ENCODE measurements at regions not wholly inside any gene's neighbourhood (a gene's known extent, or its start where the extent isn't known, plus 50 kb on each side); places are given as distances from the start of the nearest gene placed in this dataset.

DNA sequence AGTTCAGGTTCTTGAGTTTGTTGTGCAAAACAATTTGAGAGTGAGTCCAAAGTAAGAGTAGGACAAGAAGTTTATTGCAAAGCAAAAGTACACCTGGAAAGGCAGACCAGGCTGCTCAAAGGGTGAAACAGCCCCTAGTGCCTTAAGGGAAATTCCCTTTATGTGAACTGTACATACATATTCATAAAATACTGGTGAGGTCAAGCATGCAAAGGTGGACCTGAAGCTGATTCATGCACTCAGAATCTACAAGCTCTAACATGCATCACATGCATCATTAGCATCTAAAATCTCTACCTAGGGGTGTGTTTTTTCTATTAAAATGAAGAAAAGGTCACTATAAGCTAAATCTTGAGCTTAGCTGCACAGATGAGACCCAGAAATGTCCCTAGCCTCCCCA is 266.9 kb downstream of the SPATA18 start:
- TF ChIP-seq, protein P1, sequence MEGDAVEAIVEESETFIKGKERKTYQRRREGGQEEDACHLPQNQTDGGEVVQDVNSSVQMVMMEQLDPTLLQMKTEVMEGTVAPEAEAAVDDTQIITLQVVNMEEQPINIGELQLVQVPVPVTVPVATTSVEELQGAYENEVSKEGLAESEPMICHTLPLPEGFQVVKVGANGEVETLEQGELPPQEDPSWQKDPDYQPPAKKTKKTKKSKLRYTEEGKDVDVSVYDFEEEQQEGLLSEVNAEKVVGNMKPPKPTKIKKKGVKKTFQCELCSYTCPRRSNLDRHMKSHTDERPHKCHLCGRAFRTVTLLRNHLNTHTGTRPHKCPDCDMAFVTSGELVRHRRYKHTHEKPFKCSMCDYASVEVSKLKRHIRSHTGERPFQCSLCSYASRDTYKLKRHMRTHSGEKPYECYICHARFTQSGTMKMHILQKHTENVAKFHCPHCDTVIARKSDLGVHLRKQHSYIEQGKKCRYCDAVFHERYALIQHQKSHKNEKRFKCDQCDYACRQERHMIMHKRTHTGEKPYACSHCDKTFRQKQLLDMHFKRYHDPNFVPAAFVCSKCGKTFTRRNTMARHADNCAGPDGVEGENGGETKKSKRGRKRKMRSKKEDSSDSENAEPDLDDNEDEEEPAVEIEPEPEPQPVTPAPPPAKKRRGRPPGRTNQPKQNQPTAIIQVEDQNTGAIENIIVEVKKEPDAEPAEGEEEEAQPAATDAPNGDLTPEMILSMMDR (IDR thresholded peaks at IDR 0.05; ENCODE audit: insufficient read depth, low read depth, low read length) = no peak
- TF ChIP-seq EZH2 (IDR thresholded peaks at IDR 0.05; ENCODE audit: insufficient read depth, low read length) = no peak
